Thymus (tissue), 11 donors: ENCODE measurements at regions not wholly inside any gene's neighbourhood (a gene's known extent, or its start where the extent isn't known, plus 50 kb on each side); places are given as distances from the start of the nearest gene placed in this dataset.

ENCODE experiments used
- DNase-seq, 9 donors: peaks; one replicate each; pipeline ENCODE4 v3.0.0-alpha.2; 2013; ENCODE audit warnings: low spot score in 9 of 9, low read depth in 6 of 9, missing footprints in 1 of 9
- H3K27ac ChIP-seq, 2 donors: one replicate each; pipeline ENCODE4 v1.5.1; 2013; ENCODE audit warnings: control low read depth in 1 of 2, low read depth in 1 of 2, low read length in 1 of 2, mild to moderate bottlenecking in 1 of 2, moderate library complexity in 1 of 2
- H3K27me3 ChIP-seq, 2 donors: one replicate each; pipeline ENCODE4 v1.5.1; 2013; ENCODE audit warnings: low read length in 1 of 2; ENCODE audit not compliant: control insufficient read depth in 2 of 2, insufficient read depth in 1 of 2
- H3K36me3 ChIP-seq, 2 donors: one replicate each; pipeline ENCODE4 v1.5.1; 2013; ENCODE audit warnings: low read length in 1 of 2, mild to moderate bottlenecking in 1 of 2, moderate library complexity in 1 of 2; ENCODE audit not compliant: control insufficient read depth in 2 of 2, insufficient read depth in 2 of 2
- H3K4me1 ChIP-seq, 2 donors: one replicate each; pipeline ENCODE4 v1.5.1; 2013; ENCODE audit warnings: low read length in 2 of 2; ENCODE audit not compliant: control insufficient read depth in 2 of 2, insufficient read depth in 2 of 2
- H3K4me3 ChIP-seq, 2 donors: one replicate each; pipeline ENCODE4 v1.5.1; 2013; ENCODE audit warnings: low read length in 2 of 2, control low read depth in 1 of 2, mild to moderate bottlenecking in 1 of 2
- H3K9me3 ChIP-seq, 2 donors: one replicate each; pipeline ENCODE4 v1.5.1; 2013; ENCODE audit warnings: low read length in 1 of 2, mild to moderate bottlenecking in 1 of 2; ENCODE audit not compliant: control insufficient read depth in 2 of 2, insufficient read depth in 1 of 2
- WGBS: extraction: QIAGEN DNeasy Blood & Tissue Kit; methylation state at CpG from one replicate; pipeline ENCODE4 v1.1.7; 2013; 5-methylcytosine and 5-hydroxymethylcytosine counted together
- donor health status: healthy.

GRCh38 chr13:109355166-109355565 lies 431.2 kb downstream of the IRS2 start:
- 55% methylated on average over 4 of the region's 4 CpGs for WGBS
- H3K27me3 ChIP-seq, result no peaks in the 10 kb centered on the region
- DNase-seq, result no peak
- H3K4me1 ChIP-seq, result no peaks in the 10 kb centered on the region
- H3K27ac ChIP-seq, result no peak overlapping the region
- no peaks in the 10 kb centered on the region for H3K36me3 ChIP-seq
- no peaks in the 10 kb centered on the region for H3K9me3 ChIP-seq
- H3K4me3 ChIP-seq, result no peak overlapping the region

- WGBS, result 92% methylated on average over 1 of the region's 1 CpG
- DNase-seq, result no peak
- no peaks in the 10 kb centered on the region for H3K36me3 ChIP-seq
- no peaks in the 10 kb centered on the region for H3K27me3 ChIP-seq
- H3K9me3 ChIP-seq, result no peaks in the 10 kb centered on the region
- H3K4me1 ChIP-seq, result no peaks in the 10 kb centered on the region
- no peak overlapping the region for H3K27ac ChIP-seq
- H3K4me3 ChIP-seq, result no peak overlapping the region
Measured at GRCh38 chr13:109351236-109351635, 435.1 kb downstream of the IRS2 start.

GRCh38 chr13:109348519-109349258 lies 437.7 kb downstream of the IRS2 start:
- H3K4me1 ChIP-seq, result no peaks in the 10 kb centered on the region
- no peak overlapping the region for H3K27ac ChIP-seq
- no peak overlapping the region for H3K4me3 ChIP-seq
- no peaks in the 10 kb centered on the region for H3K9me3 ChIP-seq
- WGBS, result 96% methylated on average over 3 of the region's 3 CpGs
- DNase-seq, result no peak
- no peaks in the 10 kb centered on the region for H3K27me3 ChIP-seq
- no peaks in the 10 kb centered on the region for H3K36me3 ChIP-seq

- Histone ChIP-seq H3K27ac (no peak overlapping the region), H3K9me3 (no peaks in the 10 kb centered on the region), H3K4me3 (no peak overlapping the region), H3K4me1 (no peaks in the 10 kb centered on the region), H3K27me3 (no peaks in the 10 kb centered on the region), H3K36me3 (no peaks in the 10 kb centered on the region)
- WGBS, result 94% methylated on average over 2 of the region's 2 CpGs
- DNase-seq, result no peak
Measured at GRCh38 chr13:109346060-109346459, 440.3 kb downstream of the IRS2 start.

GRCh38 chr13:109345433-109345941 lies 440.9 kb downstream of the IRS2 start:
- H3K4me3 ChIP-seq, result no peak overlapping the region
- no peaks in the 10 kb centered on the region for H3K9me3 ChIP-seq
- H3K36me3 ChIP-seq, result no peaks in the 10 kb centered on the region
- H3K27ac ChIP-seq, result no peak overlapping the region
- WGBS, result 90% methylated on average over 5 of the region's 5 CpGs
- H3K27me3 ChIP-seq, result no peaks in the 10 kb centered on the region
- no peak for DNase-seq
- no peaks in the 10 kb centered on the region for H3K4me1 ChIP-seq

- H3K27me3 ChIP-seq, result no peaks in the 10 kb centered on the region
- WGBS, result 93% methylated on average over 9 of the region's 9 CpGs
- H3K9me3 ChIP-seq, result no peaks in the 10 kb centered on the region
- no peaks in the 10 kb centered on the region for H3K4me1 ChIP-seq
- H3K27ac ChIP-seq, result no peak overlapping the region
- no peak overlapping the region for H3K4me3 ChIP-seq
- H3K36me3 ChIP-seq, result no peaks in the 10 kb centered on the region
- no peak for DNase-seq
Measured at GRCh38 chr13:109344552-109345157, 441.7 kb downstream of the IRS2 start.

GRCh38 chr13:109336730-109337129 lies 449.7 kb downstream of the IRS2 start:
- Histone ChIP-seq H3K27ac (no peak overlapping the region), H3K27me3 (no peaks in the 10 kb centered on the region), H3K36me3 (no peaks in the 10 kb centered on the region), H3K9me3 (no peaks in the 10 kb centered on the region), H3K4me1 (no peaks in the 10 kb centered on the region), H3K4me3 (no peak overlapping the region)
- no peak for DNase-seq
- WGBS, result 84% methylated on average over 1 of the region's 1 CpG

- Histone ChIP-seq H3K27ac (no peak overlapping the region), H3K27me3 (no peaks in the 10 kb centered on the region), H3K9me3 (no peaks in the 10 kb centered on the region), H3K4me3 (no peak overlapping the region), H3K4me1 (no peaks in the 10 kb centered on the region), H3K36me3 (no peaks in the 10 kb centered on the region)
- DNase-seq, result no peak
- WGBS, result 82% methylated on average over 8 of the region's 8 CpGs
Measured at GRCh38 chr13:109333893-109334651, 452.3 kb downstream of the IRS2 start.
